Mucosa of descending colon (tissue), 3 donors: ENCODE measurements at regions not wholly inside any gene's neighbourhood (a gene's known extent, or its start where the extent isn't known, plus 50 kb on each side); places are given as distances from the start of the nearest gene placed in this dataset.

Source experiments
- ATAC-seq: fragments of 200-7000 bp; cut with Tn5 transposase; one replicate; pipeline ENCODE4 v1.9.1; 2020; ENCODE audit warnings: mild to moderate bottlenecking, moderate library complexity
- DNase-seq, 3 donors: peaks; one replicate each; pipeline ENCODE4 v3.0.0-alpha.2; 2020
- H3K36me3 ChIP-seq: fragments of 200-600 bp; one replicate; pipeline ENCODE4 v1.8.0; 2021; ENCODE audit warnings: low read depth, mild to moderate bottlenecking
- H3K4me1 ChIP-seq: fragments of 200-600 bp; one replicate; pipeline ENCODE4 v1.8.0; 2021; ENCODE audit warnings: low read depth, mild to moderate bottlenecking
- H3K4me3 ChIP-seq: fragments of 200-600 bp; one replicate; pipeline ENCODE4 v1.8.0; 2021; ENCODE audit warnings: mild to moderate bottlenecking
- H3K9me3 ChIP-seq: fragments of 200-600 bp; one replicate; pipeline ENCODE4 v1.8.0; 2021; ENCODE audit warnings: mild to moderate bottlenecking
- CTCF ChIP-seq: fragments of 200-600 bp; IDR thresholded peaks from one replicate; pipeline ENCODE4 v1.8.0; 2022; ENCODE audit warnings: antibody characterized with exemption, mild to moderate bottlenecking
- intact Hi-C, 2 donors: fragments of 100-400 bp; cut with DNase I in 1 of 2; cut with micrococcal nuclease in 1 of 2; formaldehyde crosslinking; loops; one replicate each; pipeline versions ENCODE4 v1.11.0 to v1.11.1; 2022; cut with DNase I, micrococcal nuclease
- donor health status: DM: no; HTN: no; CAD: no; lungs with moderate emphysema.
- donor health status: DM: no; HTN: no; CAD: no.
- donor health status: DM: no; HTN: yes; CAD: no.

- H3K4me3 ChIP-seq = no peak overlapping the region
- DNase-seq (no peak), ATAC-seq (no peak)
- intact Hi-C loops = no loop called here
- TF ChIP-seq CTCF = no peak
- H3K36me3 ChIP-seq = no peaks in the 10 kb centered on the region
- H3K4me1 ChIP-seq = no peaks in the 10 kb centered on the region
- H3K9me3 ChIP-seq = no peaks in the 10 kb centered on the region
Measured at GRCh38 chr5:85132269-85132668, 747.6 kb upstream of the EDIL3 start.

GRCh38 chr5:85140471-85140870, 755.8 kb upstream of the EDIL3 start:
- H3K4me3 ChIP-seq = no peak overlapping the region
- intact Hi-C loops = no loop called here
- H3K36me3 ChIP-seq = no peaks in the 10 kb centered on the region
- no peak for TF ChIP-seq CTCF
- no peak for DNase-seq
- no peak for ATAC-seq
- no peaks in the 10 kb centered on the region for H3K4me1 ChIP-seq
- H3K9me3 ChIP-seq = no peaks in the 10 kb centered on the region

- no peak for DNase-seq
- intact Hi-C loops = no loop called here
- Histone ChIP-seq H3K4me3 (no peak overlapping the region), H3K4me1 (no peaks in the 10 kb centered on the region), H3K9me3 (no peaks in the 10 kb centered on the region), H3K36me3 (no peaks in the 10 kb centered on the region)
- no peak for TF ChIP-seq CTCF
- ATAC-seq = no peak
Measured at GRCh38 chr5:85143138-85143537, 758.5 kb upstream of the EDIL3 start.

GRCh38 chr5:85148701-85149100, 764.0 kb upstream of the EDIL3 start:
- ATAC-seq (no peak), DNase-seq (no peak)
- Histone ChIP-seq H3K4me3 (no peak overlapping the region), H3K4me1 (no peaks in the 10 kb centered on the region), H3K9me3 (no peaks in the 10 kb centered on the region), H3K36me3 (no peaks in the 10 kb centered on the region)
- intact Hi-C loops = no loop called here
- TF ChIP-seq CTCF = no peak

GRCh38 chr5:85159395-85159794, 774.7 kb upstream of the EDIL3 start:
- TF ChIP-seq CTCF = no peak
- H3K4me1 ChIP-seq = no peaks in the 10 kb centered on the region
- H3K9me3 ChIP-seq = no peaks in the 10 kb centered on the region
- H3K36me3 ChIP-seq = no peaks in the 10 kb centered on the region
- DNase-seq = no peak
- intact Hi-C loops = no loop called here
- no peak overlapping the region for H3K4me3 ChIP-seq
- no peak for ATAC-seq

- no peak for DNase-seq
- no peak for ATAC-seq
- intact Hi-C loops = no loop called here
- Histone ChIP-seq H3K4me1 (no peaks in the 10 kb centered on the region), H3K9me3 (no peaks in the 10 kb centered on the region), H3K36me3 (no peaks in the 10 kb centered on the region), H3K4me3 (no peak overlapping the region)
- TF ChIP-seq CTCF = no peak
Measured at GRCh38 chr5:85168474-85168873, 783.8 kb upstream of the EDIL3 start.
